Renal cortex interstitium (tissue), 11 donors: ENCODE measurements at regions not wholly inside any gene's neighbourhood (a gene's known extent, or its start where the extent isn't known, plus 50 kb on each side); places are given as distances from the start of the nearest gene placed in this dataset.
A peak's percentile ranks its signal among the peaks of the same experiment; 100 is the strongest.

ENCODE experiments used
- DNase-seq, 11 donors: peaks; one replicate each; pipeline ENCODE4 v3.0.0-alpha.2; 2013; ENCODE audit warnings: low read depth in 9 of 11, low spot score in 4 of 11; ENCODE audit errors: extremely low read depth in 1 of 11

DNA sequence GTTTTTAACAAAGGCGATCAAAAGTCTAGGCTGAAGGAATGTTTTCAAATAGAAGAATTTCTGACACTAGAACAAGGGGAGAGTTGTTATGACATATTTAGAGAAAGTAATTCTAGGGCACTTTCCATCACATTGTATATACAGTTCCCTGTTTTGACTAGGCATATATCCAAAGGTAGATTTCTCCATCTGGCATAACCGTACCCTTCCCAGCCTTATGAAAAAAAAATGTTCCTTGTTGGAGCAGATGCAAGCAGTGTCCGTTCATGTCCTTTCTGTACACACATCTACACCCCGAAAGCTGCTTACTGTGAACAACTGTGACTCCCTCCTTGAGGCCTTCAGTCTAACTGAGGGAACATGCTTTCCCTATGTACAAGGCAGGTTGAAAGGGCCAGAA lies 271.7 kb upstream of the GBE1 start:
- no peak for DNase-seq

DNA sequence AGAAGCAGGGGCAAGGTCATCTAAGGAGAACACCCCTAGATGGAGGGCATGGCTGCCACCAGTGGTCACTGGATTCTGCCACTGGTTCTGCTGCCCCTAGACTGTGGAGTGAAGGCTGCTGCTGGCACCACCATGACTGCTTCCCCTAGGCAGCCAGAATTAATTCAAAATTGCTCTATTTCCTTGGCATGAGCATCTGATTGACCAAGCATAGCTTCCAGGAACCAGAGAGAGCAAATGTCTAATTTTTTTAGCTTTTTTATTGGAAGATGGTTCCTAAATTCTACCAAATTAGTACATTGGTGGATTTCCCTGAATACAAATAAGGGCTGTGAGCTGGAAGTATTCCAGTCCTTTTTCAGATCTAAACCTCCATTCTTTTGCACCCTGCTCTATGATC lies 270.2 kb upstream of the GBE1 start:
- DNase-seq, result no peak

DNA sequence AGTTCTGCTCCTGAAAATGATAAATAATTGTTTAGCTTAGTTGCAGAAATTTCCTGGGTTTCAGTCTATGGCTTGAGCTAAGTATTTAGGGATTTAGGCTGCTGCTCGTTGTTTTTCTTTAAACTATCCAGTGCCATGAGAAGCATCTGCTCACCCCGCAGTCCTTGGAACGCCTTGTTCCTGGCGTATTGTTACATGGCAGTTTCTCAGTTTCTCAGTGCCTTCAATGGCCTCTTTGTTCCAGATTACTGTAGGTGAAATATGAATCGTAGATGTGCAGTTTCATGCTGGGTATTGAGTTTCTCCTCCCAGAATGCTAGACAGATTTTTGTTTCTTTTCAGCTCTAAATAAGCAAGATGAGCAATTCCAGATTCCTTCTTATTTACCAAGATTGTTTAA lies 269.5 kb upstream of the GBE1 start:
- DNase-seq, result no peak

DNA sequence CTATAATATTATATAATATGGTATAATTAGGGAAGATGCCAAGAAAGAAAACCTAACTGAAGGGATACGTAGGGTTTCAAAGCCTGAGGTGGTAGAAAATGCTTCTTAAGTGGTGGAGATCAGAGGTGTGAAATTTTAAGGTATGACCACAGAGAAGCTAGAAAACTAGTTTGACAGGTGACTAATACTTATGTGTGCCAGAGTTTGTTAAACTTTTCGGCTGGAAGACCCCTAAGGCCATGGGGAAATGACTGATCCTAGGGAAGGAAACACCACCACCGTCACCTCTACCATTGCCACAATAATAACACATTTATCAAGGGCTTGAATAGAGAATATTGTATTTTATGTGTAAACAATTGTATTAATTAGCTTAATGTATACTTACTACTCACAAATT lies 261.4 kb upstream of the GBE1 start:
- no peak for DNase-seq

DNA sequence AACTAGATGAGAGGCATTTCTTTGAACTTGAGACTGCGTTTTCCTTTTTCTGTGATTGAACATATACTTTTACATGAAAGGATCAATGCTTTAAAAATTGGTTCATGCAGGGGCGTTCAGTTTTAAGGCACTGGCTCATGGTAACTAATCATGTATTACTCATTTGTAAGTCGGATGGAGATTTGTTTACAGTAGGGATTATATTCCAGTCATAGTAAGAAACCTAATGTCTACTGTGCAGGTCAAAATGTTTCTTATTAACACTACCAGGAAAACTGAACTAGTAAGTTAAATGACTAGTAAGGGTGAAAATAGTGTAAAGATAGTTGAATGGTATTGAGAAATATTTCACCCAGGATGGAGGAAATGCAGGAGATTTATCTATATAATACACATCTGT lies 258.8 kb upstream of the GBE1 start:
- no peak for DNase-seq

DNA sequence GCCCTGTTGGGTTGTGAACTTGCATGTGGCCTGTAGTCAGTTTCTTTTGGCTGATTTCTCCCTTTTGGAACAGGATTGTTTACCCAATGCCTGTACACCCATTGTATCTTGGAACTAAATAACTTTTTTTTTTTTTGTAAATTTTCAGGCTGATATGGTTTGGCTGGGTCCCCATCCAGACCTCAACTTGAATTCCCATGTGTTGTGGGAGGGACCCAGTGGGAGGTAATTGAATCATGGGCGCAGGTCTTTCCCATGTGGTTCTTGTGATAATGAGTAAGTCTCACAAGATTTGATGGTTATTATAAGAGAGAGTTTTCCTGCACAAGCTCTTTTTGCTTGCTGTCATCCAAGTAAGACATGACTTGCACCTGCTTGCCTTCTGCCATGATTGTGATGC lies 253.8 kb upstream of the GBE1 start:
- no peak for DNase-seq

DNA sequence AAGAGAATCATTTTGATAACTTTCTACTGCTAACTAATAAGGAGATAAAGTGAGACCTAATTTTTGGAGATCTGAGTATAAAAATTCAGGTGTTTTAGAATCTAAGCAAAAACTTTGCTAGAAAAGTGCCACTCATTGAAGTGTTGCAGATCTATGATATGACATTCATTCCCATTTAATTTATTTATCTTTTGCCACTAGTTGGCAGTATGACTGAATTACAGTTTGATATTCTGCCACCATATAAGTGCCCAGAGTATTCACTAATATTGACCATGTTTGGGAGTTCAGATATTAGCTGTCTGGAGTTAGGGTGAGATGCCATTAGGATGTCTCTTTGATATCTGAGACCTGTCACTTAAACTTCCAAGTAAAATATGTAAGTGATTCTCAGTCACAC lies 251.3 kb upstream of the GBE1 start:
- DNase-seq, result no peak

DNA sequence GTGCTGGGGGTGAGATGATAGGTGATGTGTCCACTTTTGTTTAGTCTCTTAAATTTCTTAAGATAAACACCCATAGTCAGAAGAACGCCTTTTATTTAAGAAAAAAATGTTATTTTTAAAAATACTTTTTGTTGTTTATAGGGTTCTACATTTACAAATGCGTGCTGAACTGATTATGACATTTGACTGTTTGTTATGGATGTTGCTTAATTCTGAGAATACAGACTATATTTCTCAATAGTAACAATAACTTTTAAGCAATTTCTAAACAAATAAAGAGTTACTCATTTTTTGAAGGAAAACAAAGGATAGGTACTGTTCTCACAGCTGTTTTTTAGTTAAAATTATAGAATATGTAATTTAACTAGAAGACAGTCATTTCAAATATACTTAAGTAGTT lies 249.9 kb upstream of the GBE1 start:
- no peak for DNase-seq

DNA sequence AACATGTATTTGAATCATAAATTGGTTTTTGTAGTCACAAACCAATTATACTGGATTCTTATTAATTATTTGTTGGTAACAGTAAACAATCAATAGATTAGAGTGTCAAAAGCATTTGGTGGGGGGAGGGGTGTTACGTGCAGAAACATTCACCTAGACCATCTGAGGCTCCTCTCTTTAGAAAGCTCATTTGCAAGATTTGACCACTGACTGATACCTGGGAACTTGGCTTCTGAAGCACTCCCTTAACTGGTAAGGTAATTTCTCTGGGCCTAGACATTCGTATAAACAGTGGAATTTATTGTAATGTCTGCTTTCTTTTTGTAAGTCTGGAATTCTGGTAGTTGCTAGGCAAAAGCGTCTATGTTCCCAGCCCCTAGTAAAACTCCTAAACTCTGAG lies 243.8 kb upstream of the GBE1 start:
- DNase-seq, result no peak

DNA sequence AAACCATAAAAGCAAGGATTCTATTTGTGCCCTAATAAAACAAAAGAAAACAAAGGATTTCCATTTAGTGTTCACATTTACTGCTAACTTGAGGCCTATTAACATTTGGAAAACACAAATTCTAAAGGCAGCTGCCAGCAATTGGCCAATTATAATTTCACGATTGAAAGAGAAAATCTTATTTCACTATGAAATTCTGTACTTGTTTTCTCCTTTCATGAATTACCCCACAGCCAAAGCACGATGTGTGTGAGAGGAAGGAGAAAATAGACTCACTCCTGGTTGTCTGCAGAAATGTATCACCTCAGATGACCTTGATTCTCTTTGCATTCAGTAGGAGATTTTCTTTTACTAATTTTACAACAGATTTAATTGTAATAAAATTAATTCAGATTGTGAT lies 242.8 kb upstream of the GBE1 start:
- no peak for DNase-seq

DNA sequence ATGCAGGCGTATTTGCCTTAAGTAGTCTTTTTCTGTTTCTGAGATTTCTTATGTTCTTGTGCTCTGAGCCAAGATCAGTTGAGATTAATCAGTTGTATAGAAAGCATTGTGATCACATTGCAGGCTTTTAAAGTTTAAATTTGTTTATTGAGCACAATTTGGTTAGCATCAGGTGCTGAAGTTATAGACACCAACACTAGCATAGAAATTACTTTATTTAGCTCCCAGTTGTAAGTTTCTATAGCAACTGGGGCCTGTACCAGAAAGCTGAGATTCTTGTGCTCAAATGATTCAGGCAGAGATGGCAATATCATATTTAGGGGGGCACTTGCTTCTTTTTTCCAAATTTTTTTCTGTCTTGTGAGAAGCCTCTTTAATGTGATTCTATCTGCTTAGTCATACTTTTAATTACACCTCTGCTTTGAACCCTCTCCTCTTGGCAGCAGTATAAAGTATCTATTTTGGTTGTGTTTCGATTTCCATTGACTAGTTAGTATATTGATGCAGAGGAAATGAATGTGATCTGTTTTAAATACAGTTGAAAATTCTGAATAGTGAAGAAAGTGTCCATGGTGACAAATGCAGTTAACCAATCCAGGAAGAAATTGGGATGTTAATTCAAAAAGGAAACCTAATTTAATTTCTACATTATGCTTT lies 241.7 kb upstream of the GBE1 start:
- DNase-seq, result no peak

DNA sequence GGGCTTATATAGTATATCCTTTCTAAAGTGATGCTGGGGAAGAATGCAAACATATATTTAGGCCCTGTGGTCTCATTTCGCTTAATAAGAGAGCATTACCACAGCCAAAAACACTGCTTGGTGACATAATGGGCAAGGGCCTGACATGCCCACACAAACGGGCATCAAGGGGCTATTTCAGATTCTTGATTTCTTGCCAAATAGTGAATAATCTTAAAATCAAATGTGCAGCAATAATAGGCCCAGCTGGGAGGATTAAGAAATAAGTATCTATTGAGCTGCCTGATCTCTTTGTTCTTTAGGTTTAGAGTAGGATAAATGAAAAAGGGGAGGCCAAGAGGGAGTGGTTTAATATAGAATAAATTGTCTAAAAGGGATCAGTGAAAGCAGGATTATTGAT lies 241.0 kb upstream of the GBE1 start:
- DNase-seq, result no peak

DNA sequence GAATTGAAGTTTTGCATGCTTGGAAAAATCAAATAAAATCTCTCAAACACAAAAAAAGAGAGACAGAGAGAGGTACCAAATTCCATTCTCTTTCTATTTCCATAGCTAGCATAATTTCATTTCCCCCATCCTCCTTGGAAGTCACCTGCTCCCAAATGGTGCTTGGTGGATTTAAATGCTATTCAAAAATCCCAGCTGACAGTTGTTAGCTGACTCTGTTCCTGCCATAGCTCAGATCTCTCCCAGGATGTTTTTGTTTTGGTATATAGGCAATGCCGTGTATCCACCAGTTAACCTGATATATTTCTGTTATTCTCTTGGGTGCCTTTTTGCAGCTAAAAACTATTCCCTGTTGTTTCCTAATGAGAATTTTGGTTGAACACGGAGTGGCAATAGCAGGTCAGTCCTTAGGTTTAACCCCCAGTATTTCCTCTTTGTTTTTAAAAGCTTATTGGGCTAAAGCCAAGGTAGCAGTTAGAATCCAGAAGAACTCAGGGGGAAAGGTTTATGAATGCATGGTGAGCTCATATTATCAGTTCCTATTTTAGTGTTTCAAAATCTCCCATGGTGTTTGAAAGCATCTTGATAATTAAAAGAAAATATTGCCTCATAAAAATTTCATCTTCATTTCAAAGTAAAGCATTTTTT lies 240.0 kb upstream of the GBE1 start:
- DNase-seq, result no peak

DNA sequence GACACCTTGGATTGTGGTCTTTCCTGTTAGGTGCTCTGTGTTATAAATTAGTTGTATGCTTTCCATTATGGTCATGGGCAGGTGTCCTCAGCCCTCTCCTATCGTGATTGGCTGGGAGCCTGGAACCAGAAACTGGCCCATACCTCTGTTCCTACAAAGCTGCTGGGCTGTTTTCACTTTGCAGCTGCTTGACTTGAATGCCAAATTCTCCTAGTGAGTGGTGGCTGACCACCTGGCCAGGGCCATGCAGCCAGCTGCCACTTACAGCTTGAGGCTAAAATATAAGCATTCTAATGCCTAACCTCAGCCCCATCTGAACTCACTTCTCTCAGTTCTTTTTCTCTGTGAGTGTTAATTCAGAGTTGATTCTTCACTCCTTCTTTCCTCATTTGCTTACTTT lies 239.3 kb upstream of the GBE1 start:
- DNase-seq, result no peak

DNA sequence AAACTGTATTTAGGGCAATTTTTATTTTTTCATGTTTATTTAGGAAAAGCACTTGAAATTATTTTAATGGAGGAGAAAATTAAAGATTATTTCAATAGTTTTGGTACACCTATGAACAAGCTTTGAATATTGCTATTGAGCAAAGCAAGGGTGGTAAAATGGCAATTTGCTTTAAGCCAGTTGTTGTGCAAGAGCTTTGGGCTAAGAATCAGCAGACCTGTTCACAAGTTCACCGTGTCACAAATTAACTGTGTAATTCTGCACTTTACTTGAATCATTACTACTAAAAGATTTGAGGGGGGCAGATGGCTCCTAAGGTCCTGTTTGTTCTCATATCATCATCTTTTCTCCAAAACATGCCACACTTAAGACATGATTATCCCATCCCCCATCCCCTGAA lies 238.9 kb upstream of the GBE1 start:
- DNase-seq, result no peak

DNA sequence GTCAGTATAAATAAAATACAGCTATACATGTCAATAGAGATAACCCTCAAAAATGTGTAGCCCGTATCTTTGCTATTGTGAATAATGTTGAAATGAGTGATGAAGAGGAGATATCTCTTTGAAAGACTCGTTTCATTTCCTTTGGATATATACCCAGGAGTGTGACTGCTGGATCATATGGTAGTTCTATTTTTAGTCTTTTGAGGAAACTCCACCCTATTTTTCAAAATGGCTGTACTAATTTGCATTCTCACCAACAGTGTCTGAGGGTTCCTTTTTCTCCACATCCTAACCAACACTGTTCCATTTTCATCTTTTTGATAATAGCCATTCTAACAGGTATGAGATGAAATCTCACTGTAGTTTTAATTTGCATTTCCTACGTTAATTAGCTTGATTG lies 237.5 kb upstream of the GBE1 start:
- no peak for DNase-seq

DNA sequence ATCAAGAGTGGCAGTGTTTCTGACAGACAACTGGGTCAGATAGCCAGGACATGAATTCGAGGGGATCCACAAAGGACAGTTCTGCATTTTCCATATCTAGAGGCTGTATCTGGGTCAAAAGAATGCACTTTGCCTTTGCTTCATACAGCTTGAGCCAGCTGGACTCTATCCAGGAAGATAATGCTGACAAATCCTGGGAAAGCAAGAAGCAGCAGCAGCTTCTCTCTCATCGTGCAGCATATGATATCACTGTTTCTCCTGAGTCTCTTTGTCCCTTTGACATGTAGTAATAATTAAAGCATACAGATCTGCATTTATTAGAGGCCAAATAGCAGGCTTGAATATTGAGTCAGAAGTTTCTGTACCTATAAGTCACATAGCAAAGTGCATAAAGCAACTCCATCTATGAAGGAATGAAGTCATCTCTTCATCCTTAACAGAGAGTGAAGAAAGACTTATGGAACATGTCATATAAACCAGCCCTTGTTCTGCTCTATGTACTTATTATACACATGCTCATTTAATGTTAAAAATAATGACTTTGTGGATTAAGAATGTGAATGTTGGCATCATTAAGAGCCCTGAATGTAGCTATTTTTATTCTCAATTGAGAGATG lies 236.8 kb upstream of the GBE1 start:
- peak in 5 of 11 donors; percentile 3 to 16 (median 7) for DNase-seq

DNA sequence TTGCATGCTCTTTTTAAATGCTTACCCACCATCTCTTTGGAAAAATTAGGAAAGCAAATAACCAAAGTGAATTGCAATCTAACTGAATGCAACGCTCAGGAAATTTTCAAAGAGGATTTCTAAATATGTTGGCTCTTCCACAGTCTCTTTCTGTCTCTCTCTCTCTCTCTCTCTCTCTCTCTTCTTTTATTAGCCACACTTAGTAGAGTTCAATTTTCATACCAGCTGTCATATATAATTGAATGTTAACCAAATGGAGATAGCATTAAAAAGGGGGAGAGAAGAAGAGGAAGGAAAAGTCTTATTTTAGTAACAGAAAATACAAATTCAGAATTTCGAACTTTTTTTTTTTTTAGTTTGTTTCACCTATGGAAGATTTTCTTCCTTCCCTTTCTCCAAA lies 235.9 kb upstream of the GBE1 start:
- no peak for DNase-seq

DNA sequence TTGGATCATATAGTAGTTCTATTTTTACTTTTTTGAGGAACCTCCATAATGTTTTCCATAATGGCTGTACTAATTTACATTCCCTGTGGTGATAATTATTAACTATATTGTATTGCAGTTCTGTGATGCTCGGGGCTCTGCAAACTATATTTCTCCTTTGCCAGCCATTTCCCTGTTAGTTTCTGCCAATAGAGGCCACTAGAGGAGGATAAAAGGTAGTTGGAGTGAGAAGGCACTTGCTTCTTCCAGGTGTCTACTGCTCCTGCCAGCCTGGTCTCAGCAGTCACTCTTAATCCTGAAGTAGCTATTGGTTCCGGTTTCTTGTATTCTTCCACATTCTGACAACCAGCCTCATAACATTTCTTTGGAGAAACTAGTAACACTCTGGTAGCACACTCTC lies 233.9 kb upstream of the GBE1 start:
- DNase-seq, result no peak

DNA sequence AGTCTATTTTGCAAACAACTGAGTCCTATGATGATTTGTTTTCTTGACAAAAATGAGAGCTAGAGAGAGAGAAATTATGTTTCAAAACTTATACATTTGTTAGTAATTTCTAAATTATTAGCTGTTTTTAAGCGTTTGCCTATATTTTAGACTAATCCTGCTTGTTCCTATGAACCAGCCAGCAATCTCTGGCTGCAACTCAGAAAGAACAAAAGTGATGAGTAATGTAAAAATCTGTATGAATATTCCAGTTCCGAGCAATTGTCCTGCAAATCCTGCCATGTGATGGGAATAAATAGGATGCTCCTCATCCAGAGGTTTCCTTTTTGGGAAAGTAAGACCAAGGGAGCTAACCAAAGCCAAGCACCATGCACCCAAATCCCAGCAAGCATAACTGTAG lies 228.3 kb upstream of the GBE1 start:
- DNase-seq, result no peak

DNA sequence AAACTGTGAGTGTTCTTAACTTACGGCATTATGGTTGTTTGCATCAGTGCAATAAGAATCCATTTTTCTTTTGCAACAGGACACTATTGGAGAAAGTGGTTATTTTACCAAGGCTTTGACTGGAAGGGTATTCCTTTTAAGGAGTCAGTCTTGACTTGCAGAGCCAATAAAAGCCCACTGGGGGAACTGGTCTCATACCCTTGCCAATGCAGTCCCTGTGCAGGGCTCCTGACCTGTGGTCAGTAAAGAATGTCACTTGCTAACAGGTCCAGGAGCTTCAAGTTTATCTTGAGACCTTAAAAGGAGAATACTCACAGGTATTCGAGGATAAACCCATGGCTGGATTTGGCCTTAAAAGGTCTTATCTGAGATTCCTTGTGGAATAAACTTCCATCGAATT lies 227.8 kb upstream of the GBE1 start:
- no peak for DNase-seq
